ENCODE measurements at regions not wholly inside any gene's neighbourhood (a gene's known extent, or its start where the extent isn't known, plus 50 kb on each side); places are given as distances from the start of the nearest gene placed in this dataset.
"Not testable (repeated sequence)": the region's sequence is repeated elsewhere in the genome, so short reads cannot be mapped to it uniquely, and the experiment has no call there.

GRCh38 chr2:87343347-87343746 is 321.7 kb upstream of the PLGLB1 start:
- DNase-seq (ENCODE audit: low read depth in 2 of 3, low spot score in 2 of 3): not testable (repeated sequence)

GRCh38 chr2:87345283-87345682 is 323.6 kb upstream of the PLGLB1 start:
- DNase-seq (ENCODE audit: low read depth in 2 of 3, low spot score in 2 of 3): peak in 2 of 3 donors; percentile 48 to 56

- DNase-seq (ENCODE audit: low read depth in 2 of 3, low spot score in 2 of 3): not testable (repeated sequence)
These were observed 326.9 kb upstream of the PLGLB1 start for GRCh38 chr2:87348556-87348955.

GRCh38 chr2:87349006-87349405 is 327.4 kb upstream of the PLGLB1 start:
- DNase-seq (ENCODE audit: low read depth in 2 of 3, low spot score in 2 of 3): not testable (repeated sequence)

GRCh38 chr2:87352178-87352934 is 330.7 kb upstream of the PLGLB1 start:
- not testable (repeated sequence) for DNase-seq (ENCODE audit: low read depth in 2 of 3, low spot score in 2 of 3)

DNA sequence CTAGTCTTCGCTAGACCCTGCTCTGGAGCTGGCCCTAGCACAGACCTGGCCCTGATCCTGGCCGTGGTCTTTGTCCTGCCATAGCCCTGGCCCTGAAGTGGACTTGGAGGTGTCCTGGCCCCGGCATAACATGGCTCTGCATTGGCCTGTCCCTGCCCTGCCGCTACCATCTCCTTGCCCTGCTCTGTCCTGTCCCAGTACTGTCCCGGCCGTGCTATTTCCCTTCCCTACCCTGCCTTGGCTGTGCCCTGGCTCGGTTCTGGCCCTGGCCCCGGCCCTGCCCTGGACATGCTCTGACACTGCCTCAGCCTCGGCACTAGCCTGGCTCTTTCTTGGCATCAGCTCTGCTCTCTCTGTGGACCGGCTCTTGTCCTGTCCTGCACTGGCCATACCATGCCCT is 331.8 kb upstream of the PLGLB1 start:
- DNase-seq (ENCODE audit: low read depth in 2 of 3, low spot score in 2 of 3): not testable (repeated sequence)

- not testable (repeated sequence) for DNase-seq (ENCODE audit: low read depth in 2 of 3, low spot score in 2 of 3)
These were observed 332.5 kb upstream of the PLGLB1 start for GRCh38 chr2:87354102-87354501.

DNA sequence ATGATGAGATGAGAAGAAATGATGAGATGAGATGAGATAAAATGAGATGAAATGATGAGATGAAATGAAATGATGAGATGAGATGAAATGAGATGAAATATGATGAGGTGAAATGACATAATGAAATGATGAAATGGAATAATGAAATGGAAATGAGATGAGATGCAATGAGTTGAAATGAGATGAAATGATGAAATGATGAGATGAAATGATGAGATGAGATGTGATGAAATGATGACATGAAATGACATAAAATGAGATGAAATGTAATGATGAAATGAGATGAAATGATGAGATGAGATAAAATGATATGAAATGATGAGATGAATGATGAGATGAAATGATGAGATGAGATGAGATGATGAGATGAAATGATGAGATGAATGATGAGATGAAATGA is 338.6 kb upstream of the PLGLB1 start:
- DNase-seq (ENCODE audit: low read depth in 2 of 3, low spot score in 2 of 3): not testable (repeated sequence)

DNA sequence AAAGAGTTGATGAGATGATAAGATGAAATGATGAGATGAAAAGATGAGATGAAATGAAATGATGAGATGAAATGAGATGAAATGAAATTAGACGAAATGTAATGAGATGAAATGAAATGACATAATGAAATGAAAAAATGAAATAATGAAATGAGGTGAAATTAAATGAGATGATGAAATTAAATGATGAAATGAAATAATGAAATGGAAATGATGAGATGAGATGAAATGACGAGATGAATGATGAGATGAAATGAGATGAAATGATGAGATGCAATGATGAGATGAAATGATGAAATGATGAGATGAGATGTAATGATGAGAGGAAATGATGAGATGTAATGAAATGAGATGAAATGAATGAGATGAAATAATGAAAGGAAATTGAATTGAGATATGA is 339.3 kb upstream of the PLGLB1 start:
- not testable (repeated sequence) for DNase-seq (ENCODE audit: low read depth in 2 of 3, low spot score in 2 of 3)

GRCh38 chr2:87361805-87362204 is 340.2 kb upstream of the PLGLB1 start:
- not testable (repeated sequence) for DNase-seq (ENCODE audit: low read depth in 2 of 3, low spot score in 2 of 3)

DNA sequence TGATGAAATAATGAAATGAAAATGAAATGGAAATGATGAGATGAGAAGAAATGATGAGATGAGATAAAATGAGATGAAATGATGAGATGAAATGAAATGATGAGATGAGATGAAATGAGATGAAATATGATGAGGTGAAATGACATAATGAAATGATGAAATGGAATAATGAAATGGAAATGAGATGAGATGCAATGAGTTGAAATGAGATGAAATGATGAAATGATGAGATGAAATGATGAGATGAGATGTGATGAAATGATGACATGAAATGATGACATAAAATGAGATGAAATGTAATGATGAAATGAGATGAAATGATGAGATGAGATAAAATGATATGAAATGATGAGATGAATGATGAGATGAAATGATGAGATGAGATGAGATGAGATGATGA is 342.7 kb upstream of the PLGLB1 start:
- DNase-seq (ENCODE audit: low read depth in 2 of 3, low spot score in 2 of 3): not testable (repeated sequence)

GRCh38 chr2:87365038-87365437 is 343.4 kb upstream of the PLGLB1 start:
- DNase-seq (ENCODE audit: low read depth in 2 of 3, low spot score in 2 of 3): not testable (repeated sequence)

DNA sequence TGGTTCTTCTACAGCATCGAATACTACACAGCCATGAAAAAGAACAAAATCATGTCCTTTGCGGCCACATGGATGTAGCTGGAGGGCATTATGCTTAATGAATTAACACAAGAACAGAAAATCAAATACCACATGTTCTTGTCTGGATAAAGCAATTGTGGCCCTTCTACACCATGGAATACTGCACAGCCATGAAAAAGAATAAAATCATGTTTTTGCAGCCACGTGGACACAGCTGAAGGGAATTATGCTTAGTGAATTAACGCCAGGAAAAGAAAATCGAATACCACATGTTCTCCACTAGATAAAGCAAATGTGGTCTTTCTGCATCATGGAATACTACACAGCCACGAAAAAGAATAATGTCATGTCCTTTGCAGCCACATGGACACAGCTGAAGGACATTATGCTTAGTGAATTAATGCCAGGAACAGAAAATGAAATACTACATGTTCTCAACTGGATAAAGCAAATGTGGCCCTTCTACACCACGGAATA is 361.8 kb upstream of the PLGLB2 start:
- not testable (repeated sequence) for DNase-seq (ENCODE audit: low read depth in 2 of 3, low spot score in 2 of 3)

GRCh38 chr2:87395784-87396183 is 352.1 kb upstream of the PLGLB2 start:
- not testable (repeated sequence) for DNase-seq (ENCODE audit: low read depth in 2 of 3, low spot score in 2 of 3)

- DNase-seq (ENCODE audit: low read depth in 2 of 3, low spot score in 2 of 3): not testable (repeated sequence)
These were observed 351.2 kb upstream of the PLGLB2 start for GRCh38 chr2:87396551-87397265.

DNA sequence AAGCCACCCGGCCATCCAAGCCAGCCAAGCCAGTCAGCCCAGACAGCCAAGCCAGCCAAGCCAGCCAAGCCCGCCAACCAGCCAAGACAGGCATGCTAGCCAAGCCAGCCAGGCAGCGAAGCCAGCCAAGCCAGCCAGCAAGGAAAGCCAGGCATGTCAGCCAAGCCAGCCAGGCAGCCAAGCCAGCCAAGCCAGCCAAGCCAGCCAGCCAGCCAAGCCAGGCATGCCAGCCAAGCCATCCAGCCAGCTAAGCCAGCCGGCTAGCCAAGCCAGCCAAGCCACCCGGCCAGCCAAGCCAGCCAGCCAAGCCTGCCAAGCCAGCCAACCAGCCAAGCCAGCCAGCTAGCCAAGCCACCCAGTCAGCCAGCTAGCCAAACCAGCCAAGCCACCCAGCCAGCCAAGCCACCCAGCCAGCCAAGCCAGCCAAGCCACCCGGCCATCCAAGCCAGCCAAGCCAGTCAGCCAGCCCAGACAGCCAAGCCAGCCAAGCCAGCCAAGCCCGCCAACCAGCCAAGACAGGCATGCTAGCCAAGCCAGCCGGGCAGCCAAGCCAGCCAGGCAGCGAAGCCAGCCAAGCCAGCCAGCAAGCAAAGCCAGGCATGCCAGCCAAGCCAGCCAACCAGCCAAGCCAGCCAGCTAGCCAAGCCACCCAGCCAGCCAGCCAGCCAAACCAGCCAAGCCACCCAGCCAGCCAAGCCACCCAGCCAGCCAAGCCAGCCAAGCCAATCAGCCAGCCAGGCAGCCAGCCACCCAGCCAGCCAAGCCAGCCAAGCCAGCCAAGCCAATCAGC is 350.4 kb upstream of the PLGLB2 start:
- DNase-seq (ENCODE audit: low read depth in 2 of 3, low spot score in 2 of 3): not testable (repeated sequence)

DNA sequence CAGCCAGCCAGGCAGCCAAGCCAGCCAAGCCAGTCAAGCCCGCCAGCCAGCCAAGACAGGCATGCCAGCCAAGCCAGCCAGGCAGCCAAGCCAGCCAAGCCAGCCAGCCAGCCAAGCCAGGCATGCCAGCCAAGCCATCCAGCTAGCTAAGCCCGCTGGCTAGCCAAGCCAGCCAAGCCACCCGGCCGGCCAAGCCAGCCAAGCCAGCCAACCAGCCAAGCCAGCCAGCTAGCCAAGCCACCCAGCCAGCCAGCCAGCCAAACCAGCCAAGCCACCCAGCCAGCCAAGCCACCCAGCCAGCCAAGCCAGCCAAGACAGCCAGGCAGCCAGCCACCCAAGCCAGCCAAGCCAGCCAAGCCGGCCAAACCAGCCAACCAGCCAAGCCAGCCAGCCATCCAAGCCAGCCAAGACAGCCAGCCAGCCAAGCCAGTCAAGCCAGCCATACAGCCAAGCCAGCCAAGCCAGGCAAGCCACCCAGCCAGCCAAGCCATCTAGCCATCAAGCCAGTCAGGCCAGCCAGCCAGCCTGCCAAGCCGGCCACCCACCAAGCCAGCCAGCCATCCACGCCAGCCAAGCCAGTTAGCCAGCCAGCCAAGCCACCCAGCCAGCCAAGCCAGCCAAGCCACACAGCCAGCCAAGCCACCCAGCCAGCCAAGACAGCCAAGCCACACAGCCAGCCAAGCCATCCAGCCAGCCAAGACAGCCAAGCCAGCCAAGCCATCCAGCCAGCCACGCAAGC is 349.2 kb upstream of the PLGLB2 start:
- not testable (repeated sequence) for DNase-seq (ENCODE audit: low read depth in 2 of 3, low spot score in 2 of 3)

DNA sequence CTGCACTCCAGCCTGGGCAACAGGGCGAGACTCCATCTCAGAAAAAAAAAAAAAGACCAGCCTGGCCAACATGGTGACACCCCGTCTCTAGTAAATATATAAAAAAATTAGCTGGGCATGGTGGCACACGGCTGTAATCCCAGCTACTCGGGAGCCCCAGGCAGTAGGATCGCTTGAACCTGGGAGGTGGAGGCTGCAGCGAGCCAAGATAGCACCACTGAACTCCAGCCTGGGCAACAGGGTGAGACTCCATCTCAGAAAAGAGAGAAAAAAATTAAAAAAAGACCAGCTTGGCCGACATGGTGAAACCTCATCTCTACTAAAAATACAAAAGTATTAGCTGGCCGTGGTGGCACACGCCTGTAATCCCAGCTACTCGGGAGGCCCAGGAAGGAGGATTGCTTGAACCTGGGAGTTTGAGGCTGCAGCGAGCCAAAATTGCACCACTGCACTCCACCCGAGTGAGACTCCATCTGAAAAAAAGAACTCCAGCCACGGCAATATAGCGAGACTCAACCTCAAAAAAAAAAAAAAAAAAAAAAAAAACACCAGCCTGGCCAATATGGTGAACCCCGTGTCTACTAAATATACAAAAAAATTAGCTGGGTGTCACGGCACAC is 346.1 kb upstream of the PLGLB2 start:
- no peak for DNase-seq (ENCODE audit: low read depth in 2 of 3, low spot score in 2 of 3)

- no peak for DNase-seq (ENCODE audit: low read depth in 2 of 3, low spot score in 2 of 3)
These were observed 344.1 kb upstream of the PLGLB2 start for GRCh38 chr2:87403893-87404175.

All from hematopoietic multipotent progenitor cell (in vitro differentiated cells).